GM19240 (cell line): ENCODE measurements at regions not wholly inside any gene's neighbourhood (a gene's known extent, or its start where the extent isn't known, plus 50 kb on each side); places are given as distances from the start of the nearest gene placed in this dataset.

Source experiments
- DNase-seq: peaks from one replicate; pipeline ENCODE4 v3.0.0; 2011; ENCODE audit warnings: low spot score; ENCODE audit not compliant: insufficient read length

GRCh38 chr11:10358696-10359095 lies 53.8 kb downstream of the ADM start:
- no peak for DNase-seq

- no peak for DNase-seq
Measured at GRCh38 chr11:10359171-10359570, 54.3 kb downstream of the ADM start.

- no peak for DNase-seq
Measured at GRCh38 chr11:10360835-10361234, 56.0 kb downstream of the ADM start.

- DNase-seq: no peak
Measured at GRCh38 chr11:10365045-10365444, 60.2 kb downstream of the ADM start.

GRCh38 chr11:10366568-10367331 lies 61.9 kb downstream of the ADM start:
- DNase-seq: peak; percentile 69

GRCh38 chr11:10371926-10372641 lies 67.2 kb downstream of the ADM start:
- no peak for DNase-seq

GRCh38 chr11:10373340-10373739 lies 68.5 kb downstream of the ADM start:
- DNase-seq: no peak

- DNase-seq: no peak
Measured at GRCh38 chr11:10373929-10374328, 69.1 kb downstream of the ADM start.

GRCh38 chr11:10374386-10374785 lies 69.5 kb downstream of the ADM start:
- DNase-seq: no peak

GRCh38 chr11:10375280-10375971 lies 70.6 kb downstream of the ADM start:
- DNase-seq: no peak

- DNase-seq: no peak
Measured at GRCh38 chr11:10376061-10376460, 71.2 kb downstream of the ADM start.

GRCh38 chr11:10377183-10377582 lies 72.3 kb downstream of the ADM start:
- no peak for DNase-seq

- DNase-seq: no peak
Measured at GRCh38 chr11:10378362-10378761, 73.5 kb downstream of the ADM start.

- DNase-seq: no peak
Measured at GRCh38 chr11:10379022-10379421, 74.1 kb downstream of the ADM start.

GRCh38 chr11:10379426-10379825 lies 74.6 kb downstream of the ADM start:
- no peak for DNase-seq

- no peak for DNase-seq
Measured at GRCh38 chr11:10379871-10380568, 75.0 kb upstream of the AMPD3 start.

- DNase-seq: no peak
Measured at GRCh38 chr11:10380921-10381320, 74.1 kb upstream of the AMPD3 start.

GRCh38 chr11:10381736-10382135 lies 73.3 kb upstream of the AMPD3 start:
- DNase-seq: no peak

- no peak for DNase-seq
Measured at GRCh38 chr11:10382518-10382917, 72.5 kb upstream of the AMPD3 start.

GRCh38 chr11:10385696-10386095 lies 69.4 kb upstream of the AMPD3 start:
- no peak for DNase-seq

GRCh38 chr11:10386361-10386760 lies 68.7 kb upstream of the AMPD3 start:
- DNase-seq: no peak

GRCh38 chr11:10386861-10387205 lies 68.2 kb upstream of the AMPD3 start:
- DNase-seq: no peak
